ENCODE measurements at regions not wholly inside any gene's neighbourhood (a gene's known extent, or its start where the extent isn't known, plus 50 kb on each side); places are given as distances from the start of the nearest gene placed in this dataset.
A peak's percentile ranks its signal among the peaks of the same experiment; 100 is the strongest.

- TF ChIP-seq, protein P1, sequence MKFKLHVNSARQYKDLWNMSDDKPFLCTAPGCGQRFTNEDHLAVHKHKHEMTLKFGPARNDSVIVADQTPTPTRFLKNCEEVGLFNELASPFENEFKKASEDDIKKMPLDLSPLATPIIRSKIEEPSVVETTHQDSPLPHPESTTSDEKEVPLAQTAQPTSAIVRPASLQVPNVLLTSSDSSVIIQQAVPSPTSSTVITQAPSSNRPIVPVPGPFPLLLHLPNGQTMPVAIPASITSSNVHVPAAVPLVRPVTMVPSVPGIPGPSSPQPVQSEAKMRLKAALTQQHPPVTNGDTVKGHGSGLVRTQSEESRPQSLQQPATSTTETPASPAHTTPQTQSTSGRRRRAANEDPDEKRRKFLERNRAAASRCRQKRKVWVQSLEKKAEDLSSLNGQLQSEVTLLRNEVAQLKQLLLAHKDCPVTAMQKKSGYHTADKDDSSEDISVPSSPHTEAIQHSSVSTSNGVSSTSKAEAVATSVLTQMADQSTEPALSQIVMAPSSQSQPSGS (IDR thresholded peaks at IDR 0.05; ENCODE audit: low read length) = peak; percentile 14; the same call in 1 of the 2 replicates
- TF ChIP-seq LARP7 (IDR thresholded peaks at IDR 0.05) (no peak), IRF5 (IDR thresholded peaks at IDR 0.05; ENCODE audit: borderline replicate concordance) (no peak), CREM (IDR thresholded peaks at IDR 0.05; ENCODE audit: low read depth) (0 out of 2 replicates have a peak, but pooled peaks have one; percentile 7), SUZ12 (IDR thresholded peaks at IDR 0.05; ENCODE audit: unreplicated experiment) (no peak), ZNF622 (IDR thresholded peaks at IDR 0.05) (no peak), STAT3 (IDR thresholded peaks at IDR 0.05; ENCODE audit: low read depth, low read length) (no peak), FOXM1 (IDR thresholded peaks at IDR 0.05; ENCODE audit: low read depth, low read length) (peak; percentile 55), NRF1 (conservative IDR thresholded peaks at IDR 0.05; ENCODE audit: low read depth, low read length) (no peak), NFYA (IDR thresholded peaks at IDR 0.05; ENCODE audit: borderline replicate concordance, low read depth, low read length) (no peak), SMC3 (IDR thresholded peaks at IDR 0.05; ENCODE audit: borderline replicate concordance, low read length) (no peak), ETV6 (conservative IDR thresholded peaks at IDR 0.05 in 1 of 2, IDR thresholded peaks at IDR 0.05 in 1 of 2; ENCODE audit: borderline replicate concordance in 1 of 2, low read depth in 1 of 2) (no peak), RELA (IDR thresholded peaks at IDR 0.05; ENCODE audit: borderline replicate concordance, partially characterized antibody) (no peak), IKZF1 (conservative IDR thresholded peaks at IDR 0.05) (no peak), USF2 (IDR thresholded peaks at IDR 0.05; ENCODE audit: borderline replicate concordance, low read depth, low read length) (no peak), TAF1 (IDR thresholded peaks at IDR 0.05; ENCODE audit: borderline replicate concordance, low read depth, low read length) (no peak), FOS (IDR thresholded peaks at IDR 0.05; ENCODE audit: borderline replicate concordance, extremely low read depth, insufficient read length) (no peak), TARDBP (IDR thresholded peaks at IDR 0.05; ENCODE audit: borderline replicate concordance) (no peak), ZBTB4 (CRISPR knock-in tag; IDR thresholded peaks at IDR 0.05) (no peak), ESRRA (IDR thresholded peaks at IDR 0.05; ENCODE audit: low read length) (no peak)
- TF ChIP-seq, protein P2, sequence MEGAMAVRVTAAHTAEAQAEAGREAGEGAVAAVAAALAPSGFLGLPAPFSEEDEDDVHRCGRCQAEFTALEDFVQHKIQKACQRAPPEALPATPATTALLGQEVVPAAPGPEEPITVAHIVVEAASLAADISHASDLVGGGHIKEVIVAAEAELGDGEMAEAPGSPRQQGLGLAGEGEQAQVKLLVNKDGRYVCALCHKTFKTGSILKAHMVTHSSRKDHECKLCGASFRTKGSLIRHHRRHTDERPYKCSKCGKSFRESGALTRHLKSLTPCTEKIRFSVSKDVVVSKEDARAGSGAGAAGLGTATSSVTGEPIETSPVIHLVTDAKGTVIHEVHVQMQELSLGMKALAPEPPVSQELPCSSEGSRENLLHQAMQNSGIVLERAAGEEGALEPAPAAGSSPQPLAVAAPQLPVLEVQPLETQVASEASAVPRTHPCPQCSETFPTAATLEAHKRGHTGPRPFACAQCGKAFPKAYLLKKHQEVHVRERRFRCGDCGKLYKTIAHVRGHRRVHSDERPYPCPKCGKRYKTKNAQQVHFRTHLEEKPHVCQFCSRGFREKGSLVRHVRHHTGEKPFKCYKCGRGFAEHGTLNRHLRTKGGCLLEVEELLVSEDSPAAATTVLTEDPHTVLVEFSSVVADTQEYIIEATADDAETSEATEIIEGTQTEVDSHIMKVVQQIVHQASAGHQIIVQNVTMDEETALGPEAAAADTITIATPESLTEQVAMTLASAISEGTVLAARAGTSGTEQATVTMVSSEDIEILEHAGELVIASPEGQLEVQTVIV (IDR thresholded peaks at IDR 0.05; ENCODE audit: borderline replicate concordance, partially characterized antibody) = no peak
These were observed 140.8 kb downstream of the DAD1 start (continued) for GRCh38 chr14:22448035-22448904.
